Activated CD8-positive, alpha-beta T cell treated with anti-CD3 and anti-CD28 coated beads for 36 hours (primary cell): ENCODE measurements at regions not wholly inside any gene's neighbourhood (a gene's known extent, or its start where the extent isn't known, plus 50 kb on each side); places are given as distances from the start of the nearest gene placed in this dataset.
"Not testable (repeated sequence)": the region's sequence is repeated elsewhere in the genome, so short reads cannot be mapped to it uniquely, and the experiment has no call there.

ENCODE experiments used
- ATAC-seq: fragments of 200-7000 bp; cut with Tn5 transposase; one replicate; pipeline ENCODE4 v1.10.0; 2021; ENCODE audit warnings: mild to moderate bottlenecking, moderate library complexity
- CTCF ChIA-PET: fragments of 350-600 bp; sonication (Branson Sonifier 250); formaldehyde crosslinking; loops from one replicate; lab custom pipeline; 2021; ENCODE audit warnings: antibody characterized with exemption; lab: Charles Lee
- POLR2A ChIA-PET: fragments of 350-600 bp; sonication (Branson Sonifier 250); formaldehyde crosslinking; loops from one replicate; lab custom pipeline; 2021; ENCODE audit warnings: antibody characterized with exemption; lab: Charles Lee
- DNase-seq: peaks from one replicate; pipeline ENCODE4 v3.0.0-alpha.2; 2020
- H3K27ac Mint-ChIP-seq: one replicate; pipeline ENCODE4 v1.8.0; 2021; ENCODE audit warnings: mild to moderate bottlenecking, mixed read lengths
- H3K27me3 Mint-ChIP-seq: one replicate; pipeline ENCODE4 v1.8.0; 2021; ENCODE audit warnings: mixed read lengths
- H3K36me3 Mint-ChIP-seq: one replicate; pipeline ENCODE4 v1.8.0; 2021; ENCODE audit warnings: low read depth, mixed read lengths
- H3K4me1 Mint-ChIP-seq: one replicate; pipeline ENCODE4 v1.8.0; 2021; ENCODE audit warnings: low read depth, mixed read lengths
- H3K4me3 Mint-ChIP-seq: one replicate; pipeline ENCODE4 v1.8.0; 2021; ENCODE audit warnings: mild to moderate bottlenecking, moderate library complexity, mixed read lengths
- H3K9me3 Mint-ChIP-seq: one replicate; pipeline ENCODE4 v1.8.0; 2021; ENCODE audit warnings: mixed read lengths
- intact Hi-C: fragments of 100-400 bp; cut with micrococcal nuclease; formaldehyde crosslinking; loops from one replicate; pipeline ENCODE4 v1.10.0; 2022
- TF ChIP-seq, protein P1 (sequence below): fragments of 200-600 bp; IDR thresholded peaks from one replicate; pipeline ENCODE4 v1.8.0; 2022; ENCODE audit warnings: antibody characterized with exemption, mild to moderate bottlenecking

- Mint-ChIP-seq H3K4me1 (no peaks in the 10 kb centered on the region), H3K27me3 (peaks cover 3% of the 10 kb centered on the region), H3K36me3 (no peaks in the 10 kb centered on the region), H3K4me3 (no peak overlapping the region), H3K27ac (no peak overlapping the region), H3K9me3 (no peaks in the 10 kb centered on the region)
- intact Hi-C loops, result no loop called here
- no peak for ATAC-seq
- ChIA-PET POLR2A (no interaction called here), CTCF (no interaction called here)
- TF ChIP-seq, protein P1, sequence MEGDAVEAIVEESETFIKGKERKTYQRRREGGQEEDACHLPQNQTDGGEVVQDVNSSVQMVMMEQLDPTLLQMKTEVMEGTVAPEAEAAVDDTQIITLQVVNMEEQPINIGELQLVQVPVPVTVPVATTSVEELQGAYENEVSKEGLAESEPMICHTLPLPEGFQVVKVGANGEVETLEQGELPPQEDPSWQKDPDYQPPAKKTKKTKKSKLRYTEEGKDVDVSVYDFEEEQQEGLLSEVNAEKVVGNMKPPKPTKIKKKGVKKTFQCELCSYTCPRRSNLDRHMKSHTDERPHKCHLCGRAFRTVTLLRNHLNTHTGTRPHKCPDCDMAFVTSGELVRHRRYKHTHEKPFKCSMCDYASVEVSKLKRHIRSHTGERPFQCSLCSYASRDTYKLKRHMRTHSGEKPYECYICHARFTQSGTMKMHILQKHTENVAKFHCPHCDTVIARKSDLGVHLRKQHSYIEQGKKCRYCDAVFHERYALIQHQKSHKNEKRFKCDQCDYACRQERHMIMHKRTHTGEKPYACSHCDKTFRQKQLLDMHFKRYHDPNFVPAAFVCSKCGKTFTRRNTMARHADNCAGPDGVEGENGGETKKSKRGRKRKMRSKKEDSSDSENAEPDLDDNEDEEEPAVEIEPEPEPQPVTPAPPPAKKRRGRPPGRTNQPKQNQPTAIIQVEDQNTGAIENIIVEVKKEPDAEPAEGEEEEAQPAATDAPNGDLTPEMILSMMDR, result no peak
- no peak for DNase-seq
Observed at GRCh38 chr2:190005513-190005912, 57.0 kb downstream of the MSTN start.

- CTCF ChIA-PET, result no interaction called here
- Mint-ChIP-seq H3K36me3 (no peaks in the 10 kb centered on the region), H3K27ac (no peak overlapping the region), H3K9me3 (peaks cover 13% of the 10 kb centered on the region), H3K27me3 (peaks cover 3% of the 10 kb centered on the region), H3K4me1 (no peaks in the 10 kb centered on the region), H3K4me3 (no peak overlapping the region)
- POLR2A ChIA-PET, result no interaction called here
- TF ChIP-seq, protein P1, result no peak
- intact Hi-C loops, result no loop called here
- DNase-seq, result no peak
- ATAC-seq, result no peak
Observed at GRCh38 chr2:189999661-190000060, 62.9 kb downstream of the MSTN start.

DNA sequence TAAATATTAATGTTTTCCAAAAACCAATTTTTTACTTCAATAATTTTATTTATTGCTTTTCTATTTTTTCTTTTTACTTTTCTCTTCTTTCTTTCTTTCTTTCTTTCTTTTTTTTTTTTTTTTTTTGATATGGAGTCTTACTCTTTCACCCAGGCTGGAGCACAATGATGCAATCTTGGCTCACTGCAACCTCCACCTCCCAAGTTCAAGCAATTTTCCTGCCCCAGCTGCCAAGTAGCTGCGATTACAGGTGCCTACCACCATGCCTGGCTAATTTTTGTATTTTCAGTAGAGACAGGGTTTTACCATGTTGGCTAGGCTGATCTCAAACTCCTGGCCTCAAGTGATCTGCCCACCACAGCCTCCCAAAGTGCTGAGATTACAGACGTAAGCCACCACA lies 63.9 kb downstream of the MSTN start:
- H3K4me3 Mint-ChIP-seq, intact Hi-C loops, POLR2A ChIA-PET, DNase-seq, H3K36me3 Mint-ChIP-seq, CTCF ChIA-PET, ATAC-seq, H3K27ac Mint-ChIP-seq, H3K27me3 Mint-ChIP-seq, H3K4me1 Mint-ChIP-seq: not testable (repeated sequence)
- H3K9me3 Mint-ChIP-seq, result peaks cover 13% of the 10 kb centered on the region

GRCh38 chr2:189997016-189997415 lies 65.5 kb downstream of the MSTN start:
- H3K27me3 Mint-ChIP-seq, result peaks cover 4% of the 10 kb centered on the region
- DNase-seq (no peak), ATAC-seq (no peak)
- no peaks in the 10 kb centered on the region for H3K4me1 Mint-ChIP-seq
- TF ChIP-seq, protein P1, result no peak
- intact Hi-C loops, result no loop called here
- H3K36me3 Mint-ChIP-seq, result no peaks in the 10 kb centered on the region
- ChIA-PET CTCF (no interaction called here), POLR2A (no interaction called here)
- no peak overlapping the region for H3K4me3 Mint-ChIP-seq
- H3K27ac Mint-ChIP-seq, result no peak overlapping the region
- peaks cover 13% of the 10 kb centered on the region for H3K9me3 Mint-ChIP-seq

DNA sequence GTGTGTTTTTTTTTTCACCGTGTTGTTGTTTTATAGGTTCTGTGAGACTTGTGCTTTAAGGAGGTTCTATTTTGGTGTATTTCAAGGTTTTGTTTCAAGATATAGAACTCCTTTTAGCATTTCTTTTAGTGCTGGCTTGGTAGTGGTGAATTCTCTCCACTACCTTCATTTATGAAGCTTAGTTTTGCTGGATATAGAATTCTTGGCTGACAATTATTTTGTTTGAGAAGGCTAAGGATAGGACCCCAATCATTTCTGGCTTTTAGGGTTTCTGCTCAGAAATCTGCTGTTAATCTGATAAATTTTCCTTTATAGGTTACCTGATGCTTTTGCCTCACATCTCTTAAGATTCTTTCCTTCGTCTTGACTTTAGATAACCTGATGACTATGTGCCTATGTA lies 66.8 kb downstream of the MSTN start:
- Mint-ChIP-seq H3K27me3 (peaks cover 4% of the 10 kb centered on the region), H3K27ac (no peak overlapping the region), H3K36me3 (no peaks in the 10 kb centered on the region), H3K4me1 (no peaks in the 10 kb centered on the region), H3K9me3 (peaks cover 13% of the 10 kb centered on the region), H3K4me3 (no peak overlapping the region)
- ChIA-PET CTCF (no interaction called here), POLR2A (no interaction called here)
- no peak for ATAC-seq
- DNase-seq, result no peak
- TF ChIP-seq, protein P1, result no peak
- intact Hi-C loops, result no loop called here
